Calu3 (cell line): ENCODE measurements at regions not wholly inside any gene's neighbourhood (a gene's known extent, or its start where the extent isn't known, plus 50 kb on each side); places are given as distances from the start of the nearest gene placed in this dataset.

Source experiments
- BruUV-seq: library from RNA; stranded (reverse); fragments of 400-500 nt; replicated peaks from 2 replicates; lab custom pipeline; 2021; lab: Mats Ljungman, UMichigan
- CTCF ChIA-PET: fragments of 300-600 bp; sonication (Branson Sonifier 250); formaldehyde crosslinking; loops from one replicate; lab custom pipeline; 2022; ENCODE audit warnings: antibody characterized with exemption; lab: Charles Lee
- DNase-seq: peaks from one replicate; pipeline ENCODE4 v3.0.0; 2022
- H3K27ac Mint-ChIP-seq: one replicate; pipeline ENCODE4 v1.8.0; 2022; ENCODE audit warnings: mixed read lengths; ENCODE audit not compliant: unreplicated experiment
- H3K27me3 Mint-ChIP-seq: one replicate; pipeline ENCODE4 v1.8.0; 2022; ENCODE audit warnings: mixed read lengths; ENCODE audit not compliant: unreplicated experiment
- H3K36me3 Mint-ChIP-seq: one replicate; pipeline ENCODE4 v1.8.0; 2022; ENCODE audit warnings: mild to moderate bottlenecking, moderate library complexity, mixed read lengths; ENCODE audit not compliant: insufficient read depth, unreplicated experiment
- H3K4me1 Mint-ChIP-seq: one replicate; pipeline ENCODE4 v1.8.0; 2022; ENCODE audit warnings: mild to moderate bottlenecking, low read depth, mixed read lengths; ENCODE audit not compliant: unreplicated experiment
- H3K4me3 Mint-ChIP-seq: one replicate; pipeline ENCODE4 v1.8.0; 2022; ENCODE audit warnings: mild to moderate bottlenecking, low read depth, moderate library complexity, mixed read lengths; ENCODE audit not compliant: unreplicated experiment
- H3K9me3 Mint-ChIP-seq: one replicate; pipeline ENCODE4 v1.8.0; 2022; ENCODE audit warnings: low read depth, mixed read lengths; ENCODE audit not compliant: unreplicated experiment
- intact Hi-C: fragments of 100-400 bp; cut with micrococcal nuclease; formaldehyde crosslinking; loops from one replicate; pipeline ENCODE4 v1.10.0; 2022; ENCODE audit not compliant: unreplicated experiment
- TF ChIP-seq, protein P1 (sequence below): fragments of 200-600 bp; IDR thresholded peaks from one replicate; pipeline ENCODE4 v1.8.0; 2022; ENCODE audit warnings: antibody characterized with exemption; ENCODE audit not compliant: unreplicated experiment

GRCh38 chr18:40932862-40933261 lies 1022.2 kb upstream of the PIK3C3 start:
- CTCF ChIA-PET: no interaction called here
- intact Hi-C loops: no loop called here
- no peak overlapping the region for H3K4me3 Mint-ChIP-seq
- TF ChIP-seq, protein P1, sequence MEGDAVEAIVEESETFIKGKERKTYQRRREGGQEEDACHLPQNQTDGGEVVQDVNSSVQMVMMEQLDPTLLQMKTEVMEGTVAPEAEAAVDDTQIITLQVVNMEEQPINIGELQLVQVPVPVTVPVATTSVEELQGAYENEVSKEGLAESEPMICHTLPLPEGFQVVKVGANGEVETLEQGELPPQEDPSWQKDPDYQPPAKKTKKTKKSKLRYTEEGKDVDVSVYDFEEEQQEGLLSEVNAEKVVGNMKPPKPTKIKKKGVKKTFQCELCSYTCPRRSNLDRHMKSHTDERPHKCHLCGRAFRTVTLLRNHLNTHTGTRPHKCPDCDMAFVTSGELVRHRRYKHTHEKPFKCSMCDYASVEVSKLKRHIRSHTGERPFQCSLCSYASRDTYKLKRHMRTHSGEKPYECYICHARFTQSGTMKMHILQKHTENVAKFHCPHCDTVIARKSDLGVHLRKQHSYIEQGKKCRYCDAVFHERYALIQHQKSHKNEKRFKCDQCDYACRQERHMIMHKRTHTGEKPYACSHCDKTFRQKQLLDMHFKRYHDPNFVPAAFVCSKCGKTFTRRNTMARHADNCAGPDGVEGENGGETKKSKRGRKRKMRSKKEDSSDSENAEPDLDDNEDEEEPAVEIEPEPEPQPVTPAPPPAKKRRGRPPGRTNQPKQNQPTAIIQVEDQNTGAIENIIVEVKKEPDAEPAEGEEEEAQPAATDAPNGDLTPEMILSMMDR: no peak
- H3K27ac Mint-ChIP-seq: no peak overlapping the region
- peaks cover 14% of the 10 kb centered on the region for H3K9me3 Mint-ChIP-seq
- H3K36me3 Mint-ChIP-seq: no peaks in the 10 kb centered on the region
- H3K27me3 Mint-ChIP-seq: no peaks in the 10 kb centered on the region
- BruUV-seq: no TSS peak
- DNase-seq: no peak
- no peaks in the 10 kb centered on the region for H3K4me1 Mint-ChIP-seq

DNA sequence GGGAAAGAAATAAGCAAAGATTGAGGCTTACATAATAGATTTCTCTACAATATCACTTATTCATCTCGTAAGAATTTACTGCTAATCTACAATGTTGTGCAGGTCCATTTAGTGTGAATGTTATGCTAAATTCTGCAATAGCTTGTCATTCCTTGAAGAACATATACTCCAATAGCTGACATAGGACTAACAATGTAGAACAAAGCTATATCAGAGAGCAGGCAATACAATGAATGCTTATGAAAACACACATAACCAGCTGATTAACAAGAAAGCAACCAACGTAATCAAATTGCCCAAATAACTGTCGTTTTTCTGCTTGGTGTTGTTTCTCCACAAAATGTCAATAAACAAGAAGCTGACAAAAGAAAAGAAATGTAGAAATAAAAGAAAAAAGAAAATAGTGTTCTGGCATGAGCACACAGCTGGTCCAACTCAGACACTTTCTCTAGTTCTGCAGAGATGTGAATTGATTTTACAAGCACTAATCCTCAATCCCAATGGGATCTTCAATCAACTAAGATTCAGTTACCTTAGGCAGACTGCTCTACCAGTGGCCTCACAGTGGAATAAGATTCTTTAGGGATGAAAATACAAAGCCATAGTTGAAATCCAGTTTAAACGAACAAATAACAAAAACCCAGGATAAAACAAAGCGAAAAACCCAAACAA lies 1024.7 kb upstream of the PIK3C3 start:
- BruUV-seq: no TSS peak
- peaks cover 7% of the 10 kb centered on the region for H3K9me3 Mint-ChIP-seq
- intact Hi-C loops: no loop called here
- no peak overlapping the region for H3K27ac Mint-ChIP-seq
- no peak overlapping the region for H3K4me3 Mint-ChIP-seq
- CTCF ChIA-PET: interaction anchor here (0.6 kb wide), 1 partner anchor 874 kb away, joined by 3 read pairs; no protein-coding TSS in a partner anchor
- no peaks in the 10 kb centered on the region for H3K36me3 Mint-ChIP-seq
- DNase-seq: no peak
- H3K4me1 Mint-ChIP-seq: no peaks in the 10 kb centered on the region
- TF ChIP-seq, protein P1: no peak
- no peaks in the 10 kb centered on the region for H3K27me3 Mint-ChIP-seq

- no peaks in the 10 kb centered on the region for H3K36me3 Mint-ChIP-seq
- intact Hi-C loops: no loop called here
- no peak for DNase-seq
- TF ChIP-seq, protein P1: no peak
- no peaks in the 10 kb centered on the region for H3K4me1 Mint-ChIP-seq
- CTCF ChIA-PET: no interaction called here
- peaks cover 4% of the 10 kb centered on the region for H3K9me3 Mint-ChIP-seq
- no TSS peak for BruUV-seq
- H3K27ac Mint-ChIP-seq: no peak overlapping the region
- no peak overlapping the region for H3K4me3 Mint-ChIP-seq
- no peaks in the 10 kb centered on the region for H3K27me3 Mint-ChIP-seq
Observed at GRCh38 chr18:40929399-40929798, 1025.6 kb upstream of the PIK3C3 start.

DNA sequence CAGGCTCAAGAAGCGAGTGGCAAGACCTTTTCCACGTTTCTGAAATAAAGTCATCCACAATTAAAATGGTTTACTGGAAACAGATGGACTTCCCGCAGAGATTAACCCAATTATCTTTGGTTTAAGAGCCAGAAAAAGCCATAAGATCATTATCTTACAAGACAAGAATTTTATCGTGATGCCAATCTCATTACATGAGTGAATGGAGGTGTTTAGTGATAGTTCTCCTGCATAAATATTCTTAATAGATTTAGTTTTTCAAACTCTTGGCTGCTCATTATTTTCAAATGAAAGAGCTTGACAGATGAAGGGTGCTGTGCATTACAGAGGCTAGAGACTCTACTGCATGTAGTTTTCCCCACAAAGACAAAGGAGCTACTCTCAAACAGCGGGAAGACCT lies 1028.4 kb upstream of the PIK3C3 start:
- Mint-ChIP-seq H3K27ac (no peak overlapping the region), H3K36me3 (no peaks in the 10 kb centered on the region), H3K9me3 (peaks cover 14% of the 10 kb centered on the region), H3K27me3 (no peaks in the 10 kb centered on the region), H3K4me1 (no peaks in the 10 kb centered on the region), H3K4me3 (no peak overlapping the region)
- no peak for DNase-seq
- TF ChIP-seq, protein P1: no peak
- intact Hi-C loops: no loop called here
- no TSS peak for BruUV-seq
- CTCF ChIA-PET: no interaction called here
